Uterus (tissue), 2 donors: ENCODE measurements at regions not wholly inside any gene's neighbourhood (a gene's known extent, or its start where the extent isn't known, plus 50 kb on each side); places are given as distances from the start of the nearest gene placed in this dataset.

Experiments used
- CTCF ChIP-seq, 4 experiments: fragments of 200-600 bp in 2 of 4; fragments of 450-650 bp in 2 of 4; sonication (generic) in 2 of 4; IDR thresholded peaks; one replicate each; pipeline ENCODE4 v1.5.1; 2016 to 2019; ENCODE audit warnings: antibody characterized with exemption in 4 of 4, mild to moderate bottlenecking in 2 of 4, moderate library complexity in 1 of 4
- POLR2A ChIP-seq, 2 donors: fragments of 450-650 bp; IDR thresholded peaks; one replicate each; pipeline ENCODE4 v1.6.1; 2016; ENCODE audit warnings: antibody characterized with exemption in 2 of 2, mild to moderate bottlenecking in 1 of 2, moderate library complexity in 1 of 2

GRCh38 chr6:53426117-53426516 lies 77.4 kb upstream of the ELOVL5 start:
- no peak for TF ChIP-seq CTCF (IDR thresholded peaks at IDR 0.05)
- TF ChIP-seq POLR2A (IDR thresholded peaks at IDR 0.05), result no peak
